Erythroblast (primary cell): ENCODE measurements at regions not wholly inside any gene's neighbourhood (a gene's known extent, or its start where the extent isn't known, plus 50 kb on each side); places are given as distances from the start of the nearest gene placed in this dataset.

ENCODE experiments used
- DNase-seq, 2 experiments: peaks; one replicate each; lab custom pipeline; 2025; lab: John Stamatoyannopoulos, UW
- GATA1 ChIP-seq: IDR thresholded peaks from 2 replicates; pipeline ENCODE4 v1.6.1; 2011; ENCODE audit warnings: low read depth, mild to moderate bottlenecking, control low read depth, low read length, moderate library complexity
- POLR2A ChIP-seq: IDR thresholded peaks from 2 replicates; pipeline ENCODE4 v1.6.1; 2011; ENCODE audit warnings: mild to moderate bottlenecking, low read length

- TF ChIP-seq POLR2A (no peak), GATA1 (no peak)
- DNase-seq: peak in 1 of 2 experiments; percentile 35
Observed at GRCh38 chr3:72123908-72124441, 339.0 kb upstream of the PROK2 start.

- no peak for DNase-seq
Observed at GRCh38 chr3:72120806-72121778, 336.1 kb upstream of the PROK2 start.

GRCh38 chr3:72120039-72120438 is 335.1 kb upstream of the PROK2 start:
- no peak for TF ChIP-seq GATA1
- TF ChIP-seq POLR2A: no peak
- no peak for DNase-seq

More at GRCh38 chr3:72120806-72121778, 336.1 kb upstream of the PROK2 start:
- TF ChIP-seq POLR2A: no peak
- no peak for TF ChIP-seq GATA1

GRCh38 chr3:72118628-72119027 is 333.7 kb upstream of the PROK2 start:
- TF ChIP-seq GATA1 (no peak), POLR2A (no peak)

GRCh38 chr3:72116226-72116625 is 331.3 kb upstream of the PROK2 start:
- TF ChIP-seq GATA1 (no peak), POLR2A (no peak)
- no peak for DNase-seq

More at GRCh38 chr3:72118628-72119027, 333.7 kb upstream of the PROK2 start:
- no peak for DNase-seq

GRCh38 chr3:72115307-72115706 is 330.4 kb upstream of the PROK2 start:
- no peak for DNase-seq
- no peak for TF ChIP-seq GATA1
- TF ChIP-seq POLR2A: no peak

- DNase-seq: no peak
Observed at GRCh38 chr3:72114773-72115172, 329.8 kb upstream of the PROK2 start.

GRCh38 chr3:72113964-72114363 is 329.0 kb upstream of the PROK2 start:
- no peak for TF ChIP-seq GATA1
- TF ChIP-seq POLR2A: no peak

More at GRCh38 chr3:72114773-72115172, 329.8 kb upstream of the PROK2 start:
- TF ChIP-seq GATA1 (no peak), POLR2A (no peak)

GRCh38 chr3:72113564-72113963 is 328.6 kb upstream of the PROK2 start:
- no peak for DNase-seq
- TF ChIP-seq GATA1 (no peak), POLR2A (no peak)

More at GRCh38 chr3:72113964-72114363, 329.0 kb upstream of the PROK2 start:
- no peak for DNase-seq

GRCh38 chr3:72112435-72112834 is 327.5 kb upstream of the PROK2 start:
- TF ChIP-seq GATA1 (no peak), POLR2A (no peak)

GRCh38 chr3:72111265-72112205 is 326.6 kb upstream of the PROK2 start:
- TF ChIP-seq GATA1 (no peak), POLR2A (no peak)
- no peak for DNase-seq

More at GRCh38 chr3:72112435-72112834, 327.5 kb upstream of the PROK2 start:
- DNase-seq: no peak

GRCh38 chr3:72109327-72110259 is 324.6 kb upstream of the PROK2 start:
- no peak for TF ChIP-seq POLR2A
- TF ChIP-seq GATA1: no peak
- DNase-seq: no peak
